DND-41 (cell line): ENCODE measurements at regions not wholly inside any gene's neighbourhood (a gene's known extent, or its start where the extent isn't known, plus 50 kb on each side); places are given as distances from the start of the nearest gene placed in this dataset.

ENCODE experiments used
- ATAC-seq: fragments of 200-7000 bp; cut with Tn5 transposase; 3 replicates; pipeline ENCODE4 v1.9.1; 2021; ENCODE audit warnings: low read depth; ENCODE audit not compliant: insufficient read depth
- DNase-seq: peaks from one replicate; pipeline ENCODE4 v3.0.0-alpha.2; 2020
- H2AFZ ChIP-seq: 2 replicates; pipeline ENCODE4 v1.6.0; 2012; ENCODE audit warnings: low read depth, low read length
- H3K27ac ChIP-seq: 2 replicates; pipeline ENCODE4 v1.5.1; 2012; ENCODE audit warnings: low read length, inconsistent platforms
- H3K27me3 ChIP-seq: fragments of 200-600 bp; sonication (generic); 2 replicates; pipeline ENCODE4 v1.6.0; 2012; ENCODE audit warnings: low read length, mild to moderate bottlenecking, inconsistent platforms; ENCODE audit not compliant: insufficient read depth, poor library complexity
- H3K36me3 ChIP-seq: 2 replicates; pipeline ENCODE4 v1.5.1; 2012; ENCODE audit warnings: low read length, inconsistent platforms; ENCODE audit not compliant: insufficient read depth
- H3K4me1 ChIP-seq: 2 replicates; pipeline ENCODE4 v1.5.1; 2012; ENCODE audit warnings: mild to moderate bottlenecking, low read length; ENCODE audit not compliant: insufficient read depth
- H3K4me2 ChIP-seq: 2 replicates; pipeline ENCODE4 v1.6.0; 2012; ENCODE audit warnings: mild to moderate bottlenecking, moderate library complexity, low read length, inconsistent platforms; ENCODE audit not compliant: insufficient read depth
- H3K4me3 ChIP-seq, 2 experiments: fragments of 200-600 bp in 1 of 2; shearing (Covaris generic) in 1 of 2; 2 replicates each; pipeline ENCODE4 v1.5.1; 2012 to 2016; ENCODE audit warnings: inconsistent platforms in 2 of 2, low read length in 2 of 2, mild to moderate bottlenecking in 2 of 2, low read depth in 1 of 2, moderate library complexity in 1 of 2
- H3K79me2 ChIP-seq: 2 replicates; pipeline ENCODE4 v1.6.0; 2012; ENCODE audit warnings: low read length, inconsistent platforms; ENCODE audit not compliant: insufficient read depth
- H3K9ac ChIP-seq: 2 replicates; pipeline ENCODE4 v1.6.0; 2012; ENCODE audit warnings: low read depth, mild to moderate bottlenecking, inconsistent platforms, low read length, moderate library complexity
- H3K9me3 ChIP-seq: 2 replicates; pipeline ENCODE4 v1.5.1; 2012; ENCODE audit warnings: low read length, moderate library complexity, mild to moderate bottlenecking, inconsistent platforms; ENCODE audit not compliant: insufficient read depth, severe bottlenecking
- H4K20me1 ChIP-seq: 2 replicates; pipeline ENCODE4 v1.6.0; 2012; ENCODE audit warnings: low read length; ENCODE audit not compliant: insufficient read depth
- EZH2 ChIP-seq: IDR thresholded peaks from 3 replicates; pipeline ENCODE4 v1.6.1; 2012; ENCODE audit warnings: borderline replicate concordance, low read depth, mild to moderate bottlenecking, moderate library complexity, low read length, inconsistent platforms; ENCODE audit not compliant: severe bottlenecking
- TF ChIP-seq, protein P1 (sequence below): IDR thresholded peaks from 2 replicates; pipeline ENCODE4 v1.5.1; 2012; ENCODE audit warnings: borderline replicate concordance, low read length, moderate library complexity, mild to moderate bottlenecking; ENCODE audit not compliant: poor library complexity, severe bottlenecking; ENCODE audit errors: extremely low read depth

DNA sequence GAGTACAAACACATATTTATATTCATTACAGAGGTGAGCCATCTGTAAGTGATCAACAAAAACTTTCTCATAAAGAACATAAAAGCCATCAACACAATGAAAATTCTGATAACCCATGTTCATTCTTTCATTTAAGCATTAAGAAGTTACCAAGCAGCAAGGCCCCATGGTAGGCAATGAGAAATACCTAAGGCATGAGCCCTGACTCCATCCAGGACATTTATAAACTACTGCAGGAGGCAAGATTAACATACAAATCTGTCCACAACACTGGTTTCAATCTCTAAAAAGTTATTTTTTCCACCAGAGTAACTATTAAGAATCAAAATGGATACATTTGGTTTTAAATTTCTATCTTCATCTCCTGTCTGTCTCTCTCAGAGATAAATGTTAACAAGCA is 76.1 kb downstream of the SIPA1L2 start:
- DNase-seq = no peak
- Histone ChIP-seq H3K27me3 (no peaks in the 10 kb centered on the region), H3K9ac (no peak overlapping the region), H3K79me2 (no peaks in the 10 kb centered on the region), H3K9me3 (no peaks in the 10 kb centered on the region), H3K4me2 (no peak overlapping the region), H3K4me3 (no peak overlapping the region), H2AFZ (no peak overlapping the region), H3K36me3 (no peaks in the 10 kb centered on the region), H3K4me1 (peaks cover 2% of the 10 kb centered on the region), H3K27ac (no peak overlapping the region), H4K20me1 (peaks cover 3% of the 10 kb centered on the region; the same call in 1 of the 2 replicates)
- ATAC-seq = no peak
- TF ChIP-seq EZH2 = no peak
- TF ChIP-seq, protein P1, sequence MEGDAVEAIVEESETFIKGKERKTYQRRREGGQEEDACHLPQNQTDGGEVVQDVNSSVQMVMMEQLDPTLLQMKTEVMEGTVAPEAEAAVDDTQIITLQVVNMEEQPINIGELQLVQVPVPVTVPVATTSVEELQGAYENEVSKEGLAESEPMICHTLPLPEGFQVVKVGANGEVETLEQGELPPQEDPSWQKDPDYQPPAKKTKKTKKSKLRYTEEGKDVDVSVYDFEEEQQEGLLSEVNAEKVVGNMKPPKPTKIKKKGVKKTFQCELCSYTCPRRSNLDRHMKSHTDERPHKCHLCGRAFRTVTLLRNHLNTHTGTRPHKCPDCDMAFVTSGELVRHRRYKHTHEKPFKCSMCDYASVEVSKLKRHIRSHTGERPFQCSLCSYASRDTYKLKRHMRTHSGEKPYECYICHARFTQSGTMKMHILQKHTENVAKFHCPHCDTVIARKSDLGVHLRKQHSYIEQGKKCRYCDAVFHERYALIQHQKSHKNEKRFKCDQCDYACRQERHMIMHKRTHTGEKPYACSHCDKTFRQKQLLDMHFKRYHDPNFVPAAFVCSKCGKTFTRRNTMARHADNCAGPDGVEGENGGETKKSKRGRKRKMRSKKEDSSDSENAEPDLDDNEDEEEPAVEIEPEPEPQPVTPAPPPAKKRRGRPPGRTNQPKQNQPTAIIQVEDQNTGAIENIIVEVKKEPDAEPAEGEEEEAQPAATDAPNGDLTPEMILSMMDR = no peak

DNA sequence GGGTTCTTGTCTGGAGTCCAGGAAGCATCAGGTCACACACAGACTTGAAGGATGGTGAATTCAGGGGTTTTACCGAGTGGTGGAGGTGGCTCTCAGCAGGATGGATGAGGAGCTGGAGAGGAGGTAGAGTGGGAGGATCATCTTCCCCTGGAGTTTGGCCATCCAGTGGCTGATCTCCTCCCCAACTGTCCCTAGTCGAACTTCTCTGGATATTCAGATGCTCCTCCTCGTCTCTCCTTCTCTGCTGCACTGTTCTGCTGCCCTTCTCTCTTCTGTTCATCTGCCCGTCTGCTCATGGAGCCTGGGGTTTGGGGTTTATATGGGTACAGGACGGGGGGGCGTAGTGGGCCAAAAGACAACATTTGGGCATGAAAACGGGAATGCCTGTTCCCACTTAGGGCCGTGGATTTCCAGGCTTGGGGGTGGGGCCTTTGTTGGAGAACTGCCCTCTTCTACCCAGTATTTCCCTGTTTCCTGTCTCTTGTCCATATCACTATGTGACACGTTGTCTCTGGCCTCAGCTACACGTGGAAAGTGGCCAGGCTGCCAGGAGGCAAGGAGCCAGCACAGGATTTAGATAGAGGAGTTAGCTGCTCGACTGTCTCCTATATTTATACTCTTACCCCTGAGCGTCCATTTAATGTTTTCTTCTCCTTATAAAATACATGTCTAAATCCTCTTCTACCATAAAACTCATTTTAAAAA is 76.7 kb downstream of the SIPA1L2 start:
- Histone ChIP-seq H3K36me3 (no peaks in the 10 kb centered on the region), H3K4me3 (no peak overlapping the region), H3K27me3 (no peaks in the 10 kb centered on the region), H2AFZ (no peak overlapping the region), H3K4me1 (0 out of 2 replicates have a peak, but pooled peaks cover under 1% of the 10 kb centered on the region), H4K20me1 (peaks cover 3% of the 10 kb centered on the region; the same call in 1 of the 2 replicates), H3K27ac (no peak overlapping the region), H3K9me3 (no peaks in the 10 kb centered on the region), H3K9ac (no peak overlapping the region), H3K79me2 (no peaks in the 10 kb centered on the region), H3K4me2 (no peak overlapping the region)
- ATAC-seq (no peak), DNase-seq (no peak)
- TF ChIP-seq, protein P1 = no peak
- no peak for TF ChIP-seq EZH2

DNA sequence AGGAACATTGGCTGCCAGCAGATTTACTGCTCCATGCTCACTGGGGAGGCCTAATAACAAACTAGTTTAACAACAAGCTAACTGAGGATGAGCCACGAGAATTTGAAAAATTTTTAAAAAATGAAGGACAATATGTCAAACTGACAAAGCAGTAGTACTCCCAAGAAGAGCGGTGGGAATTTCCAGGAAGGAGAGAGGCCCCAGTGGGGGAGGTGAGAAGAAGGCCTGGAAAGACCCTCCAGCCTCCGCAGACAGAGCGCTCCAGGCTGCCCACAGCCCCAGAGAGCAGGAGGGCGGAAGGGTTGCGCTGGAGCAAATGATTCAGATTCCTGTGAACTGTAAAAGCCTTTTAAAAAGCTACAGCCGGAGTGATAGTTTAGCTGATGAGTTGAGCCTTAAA is 78.5 kb downstream of the SIPA1L2 start:
- DNase-seq (no peak), ATAC-seq (no peak)
- Histone ChIP-seq H3K79me2 (no peaks in the 10 kb centered on the region), H2AFZ (no peak overlapping the region), H3K4me3 (no peak overlapping the region), H3K36me3 (no peaks in the 10 kb centered on the region), H3K9me3 (no peaks in the 10 kb centered on the region), H3K4me1 (0 out of 2 replicates have a peak, but pooled peaks cover 4% of the 10 kb centered on the region), H3K27ac (no peak overlapping the region), H3K9ac (no peak overlapping the region), H4K20me1 (peaks cover 5% of the 10 kb centered on the region; the same call in 1 of the 2 replicates), H3K27me3 (no peaks in the 10 kb centered on the region), H3K4me2 (no peak overlapping the region)
- TF ChIP-seq, protein P1 = no peak
- no peak for TF ChIP-seq EZH2

DNA sequence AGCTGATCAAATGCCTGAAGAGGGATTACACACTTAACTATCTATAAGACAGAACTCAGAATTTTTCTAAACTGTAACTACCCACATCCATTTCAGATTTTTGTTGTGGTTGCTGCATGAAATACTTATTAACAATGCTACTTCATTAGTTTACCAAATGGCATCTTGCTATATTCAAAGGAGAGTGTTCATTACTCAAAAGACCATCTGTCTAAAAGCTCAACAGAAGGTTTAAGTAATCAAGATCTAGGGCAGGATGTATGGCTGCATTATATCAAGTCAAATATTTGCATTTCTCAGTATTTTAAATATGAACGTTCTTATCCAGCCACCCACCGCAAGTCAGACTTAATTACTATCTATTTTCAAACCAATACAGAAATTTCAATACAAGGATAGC is 79.9 kb downstream of the SIPA1L2 start:
- Histone ChIP-seq H2AFZ (no peak overlapping the region), H3K27me3 (no peaks in the 10 kb centered on the region), H3K9me3 (no peaks in the 10 kb centered on the region), H3K4me2 (no peak overlapping the region), H3K36me3 (no peaks in the 10 kb centered on the region), H3K27ac (no peak overlapping the region), H4K20me1 (peaks cover 5% of the 10 kb centered on the region; the same call in 1 of the 2 replicates), H3K79me2 (no peaks in the 10 kb centered on the region), H3K4me1 (0 out of 2 replicates have a peak, but pooled peaks cover 4% of the 10 kb centered on the region), H3K9ac (no peak overlapping the region), H3K4me3 (no peak overlapping the region)
- TF ChIP-seq, protein P1 = no peak
- no peak for TF ChIP-seq EZH2
- ATAC-seq (no peak), DNase-seq (no peak)
